Mesendoderm (in vitro differentiated cells): ENCODE measurements at regions not wholly inside any gene's neighbourhood (a gene's known extent, or its start where the extent isn't known, plus 50 kb on each side); places are given as distances from the start of the nearest gene placed in this dataset.

Experiments used
- DNase-seq: peaks from one replicate; pipeline ENCODE4 v3.0.0; 2013
- H2AK5ac ChIP-seq: 2 replicates; pipeline ENCODE4 v1.6.1; 2013; ENCODE audit warnings: low read length, inconsistent platforms
- H2BK120ac ChIP-seq: 2 replicates; pipeline ENCODE4 v1.6.1; 2013; ENCODE audit warnings: low read depth, mild to moderate bottlenecking, low read length, moderate library complexity, mixed read lengths
- H2BK15ac ChIP-seq: replicated peaks from 2 replicates; pipeline ENCODE4 v1.6.1; 2013; ENCODE audit warnings: low read depth, mild to moderate bottlenecking, moderate library complexity
- H2BK5ac ChIP-seq: 2 replicates; pipeline ENCODE4 v1.6.1; 2013; ENCODE audit warnings: low read length, inconsistent platforms
- H3K18ac ChIP-seq: 2 replicates; pipeline ENCODE4 v1.6.1; 2013; ENCODE audit warnings: mild to moderate bottlenecking, low read length, mixed read lengths
- H3K23ac ChIP-seq: one replicate; pipeline ENCODE4 v1.6.1; 2013; ENCODE audit warnings: low read length
- H3K27ac ChIP-seq: 2 replicates; pipeline ENCODE4 v1.5.1; 2013; ENCODE audit warnings: low read depth, mild to moderate bottlenecking, inconsistent platforms, low read length, moderate library complexity
- H3K27me3 ChIP-seq: 2 replicates; pipeline ENCODE4 v1.6.1; 2013; ENCODE audit warnings: low read length, control low read depth, mild to moderate bottlenecking, inconsistent platforms; ENCODE audit not compliant: insufficient read depth, poor library complexity
- H3K36me3 ChIP-seq: 2 replicates; pipeline ENCODE4 v1.6.1; 2013; ENCODE audit warnings: low read length, inconsistent platforms; ENCODE audit not compliant: control insufficient read depth, insufficient read depth
- H3K4ac ChIP-seq: one replicate; pipeline ENCODE4 v1.6.1; 2013; ENCODE audit warnings: low read depth, mild to moderate bottlenecking, low read length, moderate library complexity
- H3K4me1 ChIP-seq: 2 replicates; pipeline ENCODE4 v1.6.1; 2013; ENCODE audit warnings: low read depth, low read length, inconsistent platforms; ENCODE audit not compliant: control insufficient read depth
- H3K4me2 ChIP-seq: 2 replicates; pipeline ENCODE4 v1.6.1; 2013; ENCODE audit warnings: low read length
- H3K4me3 ChIP-seq: 2 replicates; pipeline ENCODE4 v1.5.1; 2013; ENCODE audit warnings: mild to moderate bottlenecking, low read length
- H3K56ac ChIP-seq: one replicate; pipeline ENCODE4 v1.6.1; 2013; ENCODE audit warnings: low read length
- H3K79me1 ChIP-seq: 2 replicates; pipeline ENCODE4 v1.6.1; 2013; ENCODE audit warnings: low read length, inconsistent platforms
- H3K79me2 ChIP-seq: 2 replicates; pipeline ENCODE4 v1.6.1; 2013; ENCODE audit warnings: mild to moderate bottlenecking, low read length; ENCODE audit not compliant: control insufficient read depth, insufficient read depth
- H3K9ac ChIP-seq: 2 replicates; pipeline ENCODE4 v1.6.1; 2013; ENCODE audit warnings: low read length, inconsistent platforms
- H4K5ac ChIP-seq: one replicate; pipeline ENCODE4 v1.6.1; 2013; ENCODE audit warnings: low read length
- H4K8ac ChIP-seq: one replicate; pipeline ENCODE4 v1.6.1; 2013; ENCODE audit warnings: low read depth, mild to moderate bottlenecking, control low read depth, low read length, moderate library complexity
- WGBS: extraction: QIAGEN DNeasy Blood & Tissue Kit; methylation state at CpG from one replicate; pipeline ENCODE4 v1.1.7; 2013; ENCODE audit warnings: low lambda C conversion rate, missing lambda C conversion rate; ENCODE audit not compliant: insufficient coverage; ENCODE audit errors: extremely low coverage; 5-methylcytosine and 5-hydroxymethylcytosine counted together

- Histone ChIP-seq H3K4ac (no peak overlapping the region), H3K79me2 (no peaks in the 10 kb centered on the region), H3K56ac (no peak overlapping the region), H3K4me3 (no peak overlapping the region), H4K8ac (no peak overlapping the region), H3K79me1 (no peaks in the 10 kb centered on the region), H3K4me1 (no peaks in the 10 kb centered on the region), H3K27ac (no peak overlapping the region), H3K23ac (no peak overlapping the region), H2BK5ac (no peak overlapping the region), H4K5ac (no peak overlapping the region), H2BK15ac (no peak overlapping the region), H2BK120ac (no peak overlapping the region), H3K9ac (no peak overlapping the region), H3K27me3 (no peaks in the 10 kb centered on the region), H3K36me3 (no peaks in the 10 kb centered on the region), H3K18ac (no peak overlapping the region), H3K4me2 (no peak overlapping the region), H2AK5ac (no peak overlapping the region)
- no CpG with 5 or more reads among the region's 1 CpG for WGBS
- no peak for DNase-seq
Measured at GRCh38 chr20:12677925-12678324, 330.8 kb upstream of the SPTLC3 start.

- no peaks in the 10 kb centered on the region for H3K4me1 ChIP-seq
- no peaks in the 10 kb centered on the region for H3K79me2 ChIP-seq
- no peak overlapping the region for H3K23ac ChIP-seq
- no peak for DNase-seq
- H2BK120ac ChIP-seq: no peak overlapping the region
- no CpG with 5 or more reads among the region's 1 CpG for WGBS
- H3K79me1 ChIP-seq: no peaks in the 10 kb centered on the region
- no peaks in the 10 kb centered on the region for H3K27me3 ChIP-seq
- no peak overlapping the region for H3K56ac ChIP-seq
- no peak overlapping the region for H4K8ac ChIP-seq
- no peak overlapping the region for H3K4me3 ChIP-seq
- H3K4ac ChIP-seq: no peak overlapping the region
- no peak overlapping the region for H3K27ac ChIP-seq
- no peak overlapping the region for H3K18ac ChIP-seq
- no peak overlapping the region for H3K4me2 ChIP-seq
- H2BK5ac ChIP-seq: no peak overlapping the region
- no peak overlapping the region for H2AK5ac ChIP-seq
- H3K36me3 ChIP-seq: no peaks in the 10 kb centered on the region
- no peak overlapping the region for H3K9ac ChIP-seq
- H2BK15ac ChIP-seq: no peak overlapping the region
- H4K5ac ChIP-seq: no peak overlapping the region
Measured at GRCh38 chr20:12679447-12679846, 329.3 kb upstream of the SPTLC3 start.

- Histone ChIP-seq H3K4me1 (no peaks in the 10 kb centered on the region), H2BK5ac (no peak overlapping the region), H3K23ac (no peak overlapping the region), H3K27ac (no peak overlapping the region), H3K79me1 (no peaks in the 10 kb centered on the region), H3K4me2 (no peak overlapping the region), H2BK120ac (no peak overlapping the region), H2BK15ac (no peak overlapping the region), H4K8ac (no peak overlapping the region), H3K18ac (no peak overlapping the region), H3K9ac (no peak overlapping the region), H3K27me3 (no peaks in the 10 kb centered on the region), H3K36me3 (no peaks in the 10 kb centered on the region), H3K56ac (no peak overlapping the region), H2AK5ac (no peak overlapping the region), H3K4me3 (no peak overlapping the region), H4K5ac (no peak overlapping the region), H3K4ac (no peak overlapping the region), H3K79me2 (no peaks in the 10 kb centered on the region)
- no peak for DNase-seq
Measured at GRCh38 chr20:12682613-12683012, 326.2 kb upstream of the SPTLC3 start.

- H3K56ac ChIP-seq: no peak overlapping the region
- H2BK120ac ChIP-seq: peak overlapping the region; percentile 32
- no peak overlapping the region for H3K18ac ChIP-seq
- DNase-seq: no peak
- H3K9ac ChIP-seq: no peak overlapping the region
- WGBS: no CpG with 5 or more reads among the region's 4 CpGs
- H3K4me3 ChIP-seq: no peak overlapping the region
- H3K79me1 ChIP-seq: no peaks in the 10 kb centered on the region
- no peak overlapping the region for H3K27ac ChIP-seq
- no peak overlapping the region for H2AK5ac ChIP-seq
- no peak overlapping the region for H3K4me2 ChIP-seq
- no peak overlapping the region for H2BK15ac ChIP-seq
- H3K23ac ChIP-seq: no peak overlapping the region
- no peaks in the 10 kb centered on the region for H3K36me3 ChIP-seq
- no peak overlapping the region for H4K5ac ChIP-seq
- H2BK5ac ChIP-seq: no peak overlapping the region
- no peaks in the 10 kb centered on the region for H3K4me1 ChIP-seq
- no peak overlapping the region for H3K4ac ChIP-seq
- no peak overlapping the region for H4K8ac ChIP-seq
- H3K27me3 ChIP-seq: no peaks in the 10 kb centered on the region
- H3K79me2 ChIP-seq: no peaks in the 10 kb centered on the region
Measured at GRCh38 chr20:12687476-12687875, 321.3 kb upstream of the SPTLC3 start.

GRCh38 chr20:12695937-12696336, 312.8 kb upstream of the SPTLC3 start:
- H3K27ac ChIP-seq: no peak overlapping the region
- no peak overlapping the region for H3K4me2 ChIP-seq
- no peak overlapping the region for H2BK5ac ChIP-seq
- no CpG with 5 or more reads among the region's 3 CpGs for WGBS
- no peak overlapping the region for H3K9ac ChIP-seq
- H3K27me3 ChIP-seq: no peaks in the 10 kb centered on the region
- H2AK5ac ChIP-seq: no peak overlapping the region
- H3K23ac ChIP-seq: no peak overlapping the region
- H3K36me3 ChIP-seq: no peaks in the 10 kb centered on the region
- no peak overlapping the region for H3K4ac ChIP-seq
- no peaks in the 10 kb centered on the region for H3K79me2 ChIP-seq
- H4K8ac ChIP-seq: no peak overlapping the region
- DNase-seq: peak; percentile 25
- H3K79me1 ChIP-seq: no peaks in the 10 kb centered on the region
- H4K5ac ChIP-seq: no peak overlapping the region
- H3K18ac ChIP-seq: no peak overlapping the region
- no peak overlapping the region for H3K56ac ChIP-seq
- H3K4me3 ChIP-seq: no peak overlapping the region
- no peaks in the 10 kb centered on the region for H3K4me1 ChIP-seq
- no peak overlapping the region for H2BK15ac ChIP-seq
- H2BK120ac ChIP-seq: no peak overlapping the region

GRCh38 chr20:12698817-12699216, 310.0 kb upstream of the SPTLC3 start:
- no peak overlapping the region for H3K4me2 ChIP-seq
- no CpG with 5 or more reads among the region's 2 CpGs for WGBS
- H3K23ac ChIP-seq: no peak overlapping the region

More at GRCh38 chr20:12698817-12699216, 310.0 kb upstream of the SPTLC3 start:
- Histone ChIP-seq H3K79me1 (no peaks in the 10 kb centered on the region), H2BK5ac (no peak overlapping the region), H2BK120ac (no peak overlapping the region), H2BK15ac (no peak overlapping the region), H3K27ac (no peak overlapping the region), H3K18ac (no peak overlapping the region), H3K56ac (no peak overlapping the region), H3K9ac (no peak overlapping the region), H3K36me3 (no peaks in the 10 kb centered on the region), H4K8ac (no peak overlapping the region), H3K4me1 (no peaks in the 10 kb centered on the region), H3K79me2 (no peaks in the 10 kb centered on the region), H3K4me3 (no peak overlapping the region), H2AK5ac (no peak overlapping the region), H3K4ac (no peak overlapping the region), H3K27me3 (no peaks in the 10 kb centered on the region), H4K5ac (no peak overlapping the region)
- DNase-seq: no peak
